Astrocyte (in vitro differentiated cells and primary cell): ENCODE measurements at regions not wholly inside any gene's neighbourhood (a gene's known extent, or its start where the extent isn't known, plus 50 kb on each side); places are given as distances from the start of the nearest gene placed in this dataset.
"Not testable (repeated sequence)": the region's sequence is repeated elsewhere in the genome, so short reads cannot be mapped to it uniquely, and the experiment has no call there.

Experiments used
- DNase-seq: peaks from one replicate; pipeline ENCODE4 v3.0.0-alpha.2; 2010; ENCODE audit warnings: low read depth
- FAIRE-seq: peaks from 2 replicates; lab custom pipeline; 2011; peaks lifted over from hg19 to GRCh38; lab: Jason Lieb, UNC
- H2AFZ ChIP-seq: 2 replicates; pipeline ENCODE4 v1.6.0; 2012; ENCODE audit warnings: low read depth, low read length, inconsistent platforms
- H3K27ac ChIP-seq: 2 replicates; pipeline ENCODE4 v1.5.1; 2011; ENCODE audit warnings: low read depth, low read length, inconsistent platforms
- H3K27me3 ChIP-seq: 2 replicates; pipeline ENCODE4 v1.6.0; 2011; ENCODE audit warnings: low read length, inconsistent platforms; ENCODE audit not compliant: insufficient read depth
- H3K36me3 ChIP-seq: 2 replicates; pipeline ENCODE4 v1.5.1; 2011; ENCODE audit warnings: low read length, inconsistent platforms; ENCODE audit not compliant: insufficient read depth
- H3K4me1 ChIP-seq: 2 replicates; pipeline ENCODE4 v1.5.1; 2011; ENCODE audit warnings: low read length, inconsistent platforms; ENCODE audit not compliant: insufficient read depth
- H3K4me2 ChIP-seq: 2 replicates; pipeline ENCODE4 v1.6.0; 2012; ENCODE audit warnings: low read length, inconsistent platforms
- H3K4me3 ChIP-seq: 2 replicates; pipeline ENCODE4 v1.5.1; 2011; ENCODE audit warnings: low read depth, mild to moderate bottlenecking, low read length, inconsistent platforms; ENCODE audit not compliant: insufficient read depth
- H3K79me2 ChIP-seq: 2 replicates; pipeline ENCODE4 v1.6.0; 2012; ENCODE audit warnings: mild to moderate bottlenecking, low read length, inconsistent platforms; ENCODE audit not compliant: insufficient read depth
- H3K9ac ChIP-seq: 2 replicates; pipeline ENCODE4 v1.6.0; 2012; ENCODE audit warnings: mild to moderate bottlenecking, low read length, inconsistent platforms
- H3K9me3 ChIP-seq: 2 replicates; pipeline ENCODE4 v1.5.1; 2012; ENCODE audit warnings: low read depth, mild to moderate bottlenecking, low read length, inconsistent platforms; ENCODE audit not compliant: insufficient read depth
- H4K20me1 ChIP-seq: 2 replicates; pipeline ENCODE4 v1.6.0; 2012; ENCODE audit warnings: low read length, inconsistent platforms; ENCODE audit not compliant: insufficient read depth
- H3K27ac Mint-ChIP-seq: one replicate; pipeline ENCODE4 v1.8.0; 2021; ENCODE audit warnings: mild to moderate bottlenecking, mixed read lengths; ENCODE audit not compliant: unreplicated experiment
- H3K27me3 Mint-ChIP-seq: one replicate; pipeline ENCODE4 v1.8.0; 2021; ENCODE audit warnings: low read depth, mixed read lengths; ENCODE audit not compliant: unreplicated experiment
- H3K36me3 Mint-ChIP-seq: one replicate; pipeline ENCODE4 v1.8.0; 2021; ENCODE audit warnings: low read depth, mixed read lengths; ENCODE audit not compliant: unreplicated experiment
- H3K4me1 Mint-ChIP-seq: one replicate; pipeline ENCODE4 v1.8.0; 2021; ENCODE audit warnings: low read depth, mixed read lengths; ENCODE audit not compliant: unreplicated experiment
- H3K4me3 Mint-ChIP-seq: one replicate; pipeline ENCODE4 v1.8.0; 2021; ENCODE audit warnings: mild to moderate bottlenecking, moderate library complexity, mixed read lengths; ENCODE audit not compliant: unreplicated experiment
- H3K9me3 Mint-ChIP-seq: one replicate; pipeline ENCODE4 v1.8.0; 2021; ENCODE audit warnings: mild to moderate bottlenecking, mixed read lengths; ENCODE audit not compliant: unreplicated experiment
- EZH2 ChIP-seq: IDR thresholded peaks from 2 replicates; pipeline ENCODE4 v1.6.1; 2012; ENCODE audit warnings: mild to moderate bottlenecking, low read length, inconsistent platforms; ENCODE audit not compliant: insufficient read depth
- TF ChIP-seq, protein P1 (sequence below): IDR thresholded peaks from 2 replicates; pipeline ENCODE4 v1.5.1; 2011; ENCODE audit warnings: low read depth, mild to moderate bottlenecking, inconsistent platforms, low read length, moderate library complexity; ENCODE audit not compliant: insufficient read depth

DNA sequence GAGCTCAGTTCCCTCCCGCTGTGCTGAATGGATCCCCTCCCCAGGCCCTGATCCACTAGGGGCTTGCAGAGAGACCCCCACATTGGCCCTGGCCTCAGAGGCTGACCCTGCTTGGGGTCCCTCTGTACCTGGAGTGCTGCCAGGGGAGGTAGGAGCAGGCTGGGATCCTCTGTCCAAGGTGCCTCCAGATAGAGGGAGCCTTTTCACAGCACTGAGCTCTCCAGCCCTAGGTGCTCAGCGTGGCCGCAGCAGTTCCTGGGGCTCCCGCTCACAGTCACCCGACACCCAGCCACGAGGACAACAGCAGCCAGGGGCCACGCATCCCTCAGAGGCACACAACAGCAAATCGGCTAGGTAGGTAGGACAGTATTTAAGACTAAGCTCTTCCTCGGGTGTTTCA, 62.2 kb upstream of the IRX2 start:
- Histone ChIP-seq H3K79me2 (no peaks in the 10 kb centered on the region), H2AFZ (no peak overlapping the region), H3K4me1 (no peaks in the 10 kb centered on the region), H3K36me3 (no peaks in the 10 kb centered on the region), H3K4me3 (no peak overlapping the region), H3K4me2 (no peak overlapping the region), H3K27ac (no peak overlapping the region), H4K20me1 (no peaks in the 10 kb centered on the region), H3K27me3 (no peaks in the 10 kb centered on the region), H3K9me3 (peaks cover 13% of the 10 kb centered on the region), H3K9ac (no peak overlapping the region)
- Mint-ChIP-seq H3K4me1 (peaks cover 8% of the 10 kb centered on the region), H3K4me3 (no peak overlapping the region), H3K27ac (no peak overlapping the region), H3K27me3 (peaks cover 26% of the 10 kb centered on the region), H3K36me3 (no peaks in the 10 kb centered on the region), H3K9me3 (no peaks in the 10 kb centered on the region)
- no peak for FAIRE-seq
- DNase-seq, result no peak
- TF ChIP-seq, protein P1, sequence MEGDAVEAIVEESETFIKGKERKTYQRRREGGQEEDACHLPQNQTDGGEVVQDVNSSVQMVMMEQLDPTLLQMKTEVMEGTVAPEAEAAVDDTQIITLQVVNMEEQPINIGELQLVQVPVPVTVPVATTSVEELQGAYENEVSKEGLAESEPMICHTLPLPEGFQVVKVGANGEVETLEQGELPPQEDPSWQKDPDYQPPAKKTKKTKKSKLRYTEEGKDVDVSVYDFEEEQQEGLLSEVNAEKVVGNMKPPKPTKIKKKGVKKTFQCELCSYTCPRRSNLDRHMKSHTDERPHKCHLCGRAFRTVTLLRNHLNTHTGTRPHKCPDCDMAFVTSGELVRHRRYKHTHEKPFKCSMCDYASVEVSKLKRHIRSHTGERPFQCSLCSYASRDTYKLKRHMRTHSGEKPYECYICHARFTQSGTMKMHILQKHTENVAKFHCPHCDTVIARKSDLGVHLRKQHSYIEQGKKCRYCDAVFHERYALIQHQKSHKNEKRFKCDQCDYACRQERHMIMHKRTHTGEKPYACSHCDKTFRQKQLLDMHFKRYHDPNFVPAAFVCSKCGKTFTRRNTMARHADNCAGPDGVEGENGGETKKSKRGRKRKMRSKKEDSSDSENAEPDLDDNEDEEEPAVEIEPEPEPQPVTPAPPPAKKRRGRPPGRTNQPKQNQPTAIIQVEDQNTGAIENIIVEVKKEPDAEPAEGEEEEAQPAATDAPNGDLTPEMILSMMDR, result no peak
- no peak for TF ChIP-seq EZH2

DNA sequence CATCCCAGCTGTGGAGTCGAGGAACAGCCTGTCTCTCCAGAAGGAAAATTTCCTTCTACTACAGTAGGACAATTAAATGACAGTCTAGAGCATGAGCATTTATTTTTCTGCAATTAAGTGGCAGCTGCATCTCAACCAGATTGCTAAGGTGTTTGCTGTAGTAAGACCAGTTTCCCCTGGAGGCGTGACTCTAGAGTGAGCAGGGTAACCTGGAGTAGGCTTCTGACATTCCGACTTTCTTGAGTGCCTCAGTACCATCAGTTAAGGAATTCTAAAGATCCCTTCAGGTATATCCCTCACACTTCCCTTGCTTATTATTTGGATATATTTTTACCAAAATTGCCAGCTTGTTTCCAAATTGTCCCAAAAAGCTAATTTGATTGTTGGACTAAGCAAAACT, 59.2 kb upstream of the IRX2 start:
- TF ChIP-seq EZH2, result no peak
- no peak overlapping the region for H3K4me2 ChIP-seq
- Mint-ChIP-seq H3K27me3 (peaks cover 21% of the 10 kb centered on the region), H3K27ac (no peak overlapping the region), H3K4me3 (no peak overlapping the region), H3K4me1 (peaks cover 8% of the 10 kb centered on the region), H3K36me3 (no peaks in the 10 kb centered on the region), H3K9me3 (no peaks in the 10 kb centered on the region)
- H2AFZ ChIP-seq, result no peak overlapping the region
- H3K79me2 ChIP-seq, result no peaks in the 10 kb centered on the region
- H3K27ac ChIP-seq, result no peak overlapping the region
- FAIRE-seq (no peak), DNase-seq (no peak)
- no peaks in the 10 kb centered on the region for H3K36me3 ChIP-seq
- no peaks in the 10 kb centered on the region for H4K20me1 ChIP-seq
- no peaks in the 10 kb centered on the region for H3K4me1 ChIP-seq
- no peak overlapping the region for H3K4me3 ChIP-seq
- H3K27me3 ChIP-seq, result no peaks in the 10 kb centered on the region
- H3K9me3 ChIP-seq, result peaks cover 11% of the 10 kb centered on the region
- no peak overlapping the region for H3K9ac ChIP-seq

DNA sequence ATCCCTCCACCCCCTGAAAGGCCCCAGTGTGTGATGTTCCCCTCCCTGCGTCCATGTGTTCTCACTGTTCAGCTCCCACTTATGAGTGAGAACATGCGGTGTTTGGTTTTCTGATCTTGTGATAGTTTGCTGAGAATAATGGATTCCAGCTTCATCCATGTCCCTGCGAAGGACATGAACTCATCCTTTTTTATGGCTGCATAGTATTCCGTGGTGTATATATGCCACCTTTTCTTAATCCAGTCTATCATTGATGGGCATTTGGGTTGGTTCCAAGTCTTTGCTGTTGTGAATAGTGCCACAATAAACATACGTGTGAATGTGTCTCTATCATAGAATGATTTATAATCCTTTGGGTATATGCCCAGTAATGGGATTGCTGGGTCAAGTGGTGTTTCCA, 55.8 kb upstream of the IRX2 start:
- DNase-seq, H3K4me1 ChIP-seq, H3K4me1 Mint-ChIP-seq, H4K20me1 ChIP-seq, H3K9me3 Mint-ChIP-seq, H3K9me3 ChIP-seq, H3K36me3 ChIP-seq, H3K27me3 Mint-ChIP-seq, H2AFZ ChIP-seq, FAIRE-seq, H3K36me3 Mint-ChIP-seq, H3K9ac ChIP-seq, H3K4me3 Mint-ChIP-seq, H3K27ac ChIP-seq, H3K4me2 ChIP-seq, H3K4me3 ChIP-seq, H3K27ac Mint-ChIP-seq, H3K79me2 ChIP-seq, H3K27me3 ChIP-seq: not testable (repeated sequence)

DNA sequence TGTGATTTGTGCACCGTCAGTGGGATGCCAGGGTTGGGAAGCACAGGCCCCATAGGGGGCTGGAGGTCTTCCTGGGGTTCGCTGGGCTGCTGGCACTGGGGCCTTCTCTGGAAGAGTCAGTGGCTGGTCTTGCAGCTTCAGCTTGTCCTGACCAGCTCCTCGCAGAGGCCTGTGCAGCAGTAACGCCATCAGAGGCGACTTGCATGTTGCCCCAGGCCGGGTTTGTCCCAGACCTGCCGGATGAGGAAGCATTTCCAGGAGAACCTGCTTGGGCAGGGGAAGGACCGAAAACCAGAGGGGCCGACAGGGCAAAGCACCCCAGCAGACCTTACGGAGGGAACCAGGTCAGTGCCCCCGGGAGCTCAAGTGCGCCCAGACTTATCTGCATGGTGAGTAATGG, 54.7 kb upstream of the IRX2 start:
- H3K27ac Mint-ChIP-seq, result no peak overlapping the region
- no peaks in the 10 kb centered on the region for H3K4me1 Mint-ChIP-seq
- H3K9me3 Mint-ChIP-seq, result no peaks in the 10 kb centered on the region
- Histone ChIP-seq H3K4me2 (no peak overlapping the region), H3K79me2 (no peaks in the 10 kb centered on the region), H3K9me3 (peaks cover 6% of the 10 kb centered on the region), H3K36me3 (no peaks in the 10 kb centered on the region), H3K4me3 (no peak overlapping the region), H4K20me1 (no peaks in the 10 kb centered on the region), H3K27ac (no peak overlapping the region), H3K9ac (no peak overlapping the region), H3K27me3 (no peaks in the 10 kb centered on the region), H2AFZ (no peak overlapping the region), H3K4me1 (no peaks in the 10 kb centered on the region)
- no peak for DNase-seq
- H3K36me3 Mint-ChIP-seq, result no peaks in the 10 kb centered on the region
- no peak overlapping the region for H3K4me3 Mint-ChIP-seq
- no peak for FAIRE-seq
- TF ChIP-seq, protein P1, result no peak
- no peak for TF ChIP-seq EZH2
- H3K27me3 Mint-ChIP-seq, result peaks cover 5% of the 10 kb centered on the region
